ENCODE measurements at regions not wholly inside any gene's neighbourhood (a gene's known extent, or its start where the extent isn't known, plus 50 kb on each side); places are given as distances from the start of the nearest gene placed in this dataset.

GRCh38 chr16:86143666-86144065 is 244.7 kb downstream of the IRF8 start:
- TF ChIP-seq CTCF (IDR thresholded peaks at IDR 0.05) (no peak), POLR2AphosphoS5 (IDR thresholded peaks at IDR 0.05) (no peak)
